Daoy (cell line): ENCODE measurements at regions not wholly inside any gene's neighbourhood (a gene's known extent, or its start where the extent isn't known, plus 50 kb on each side); places are given as distances from the start of the nearest gene placed in this dataset.
"Not testable (repeated sequence)": the region's sequence is repeated elsewhere in the genome, so short reads cannot be mapped to it uniquely, and the experiment has no call there.

Experiments used
- DNase-seq: peaks from one replicate; pipeline ENCODE4 v3.0.0-alpha.2; 2015; ENCODE audit warnings: low read depth

GRCh38 chr17:70709596-70709995 is 540.3 kb downstream of the KCNJ2 start:
- DNase-seq: no peak

GRCh38 chr17:70713694-70714093 is 544.4 kb downstream of the KCNJ2 start:
- DNase-seq: no peak

- DNase-seq: no peak
Measured at GRCh38 chr17:70716551-70716950, 547.2 kb downstream of the KCNJ2 start.

- DNase-seq: no peak
Measured at GRCh38 chr17:70717042-70717441, 547.7 kb downstream of the KCNJ2 start.

GRCh38 chr17:70736375-70736957 is 567.1 kb downstream of the KCNJ2 start:
- DNase-seq: no peak

- no peak for DNase-seq
Measured at GRCh38 chr17:70739065-70739464, 569.7 kb downstream of the KCNJ2 start.

GRCh38 chr17:70746574-70746973 is 577.2 kb downstream of the KCNJ2 start:
- not testable (repeated sequence) for DNase-seq

- DNase-seq: no peak
Measured at GRCh38 chr17:70750983-70751382, 581.7 kb downstream of the KCNJ2 start.

- not testable (repeated sequence) for DNase-seq
Measured at GRCh38 chr17:70752461-70752860, 583.1 kb downstream of the KCNJ2 start.

- no peak for DNase-seq
Measured at GRCh38 chr17:70752966-70753467, 583.7 kb downstream of the KCNJ2 start.

- DNase-seq: no peak
Measured at GRCh38 chr17:70763018-70763417, 593.7 kb downstream of the KCNJ2 start.

- peak; percentile 14 for DNase-seq
Measured at GRCh38 chr17:70767102-70767701, 597.9 kb downstream of the KCNJ2 start.

- no peak for DNase-seq
Measured at GRCh38 chr17:70769956-70770355, 600.6 kb downstream of the KCNJ2 start.

GRCh38 chr17:70771804-70772386 is 602.6 kb downstream of the KCNJ2 start:
- no peak for DNase-seq

- no peak for DNase-seq
Measured at GRCh38 chr17:70772761-70773160, 603.4 kb downstream of the KCNJ2 start.

- DNase-seq: no peak
Measured at GRCh38 chr17:70773258-70773657, 603.9 kb downstream of the KCNJ2 start.

GRCh38 chr17:70774339-70775117 is 605.2 kb downstream of the KCNJ2 start:
- DNase-seq: no peak

- DNase-seq: no peak
Measured at GRCh38 chr17:70775679-70776078, 606.3 kb downstream of the KCNJ2 start.

- DNase-seq: no peak
Measured at GRCh38 chr17:70776441-70776840, 607.1 kb downstream of the KCNJ2 start.

GRCh38 chr17:70780031-70780430 is 610.7 kb downstream of the KCNJ2 start:
- DNase-seq: no peak

- DNase-seq: no peak
Measured at GRCh38 chr17:70786081-70786480, 616.7 kb downstream of the KCNJ2 start.

GRCh38 chr17:70787721-70788300 is 618.5 kb downstream of the KCNJ2 start:
- DNase-seq: no peak
